ENCODE measurements at regions not wholly inside any gene's neighbourhood (a gene's known extent, or its start where the extent isn't known, plus 50 kb on each side); places are given as distances from the start of the nearest gene placed in this dataset.

DNA sequence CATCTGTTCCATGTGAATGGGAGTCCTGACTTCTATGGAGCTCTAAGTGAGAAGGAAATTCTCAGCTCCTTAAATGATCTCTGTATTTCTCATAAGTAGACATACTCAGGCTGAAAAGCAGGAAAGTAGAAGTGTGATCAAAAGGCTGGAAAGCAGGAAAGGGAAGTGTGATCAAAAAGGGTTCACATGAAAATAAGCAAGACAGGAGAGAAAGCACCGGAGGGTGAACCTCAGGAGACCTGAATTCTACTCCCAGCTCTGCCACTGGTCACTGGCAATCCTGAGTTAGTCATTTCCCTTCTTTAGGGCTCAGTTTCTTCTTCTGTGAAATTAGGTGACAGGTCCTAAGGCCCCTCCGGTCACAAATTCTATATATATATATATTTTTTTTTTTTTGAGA, 55.5 kb upstream of the TRERF1 start:
- POLR2A ChIA-PET, result interaction anchor here (0.6 to 3.7 kb wide), 12 partner anchors 13 to 270 kb away, joined by 3 to 32 read pairs (median 6); partner anchors contain the start of gene TRERF1
- peak overlapping the region; percentile 46; the same call in 1 of the 2 replicates for H3K9ac ChIP-seq (ENCODE audit: control insufficient read depth, insufficient read depth, low read length)
- TF ChIP-seq ZNF384 (IDR thresholded peaks at IDR 0.05; ENCODE audit: borderline replicate concordance, low read depth, low read length) (peak; percentile 36; the same call in 1 of the 2 replicates), YBX1 (IDR thresholded peaks at IDR 0.05) (0 out of 2 replicates have a peak, but pooled peaks have one; percentile 59), NFIC (IDR thresholded peaks at IDR 0.05; ENCODE audit: low read depth, low read length) (peak; percentile 63), SUPT20H (IDR thresholded peaks at IDR 0.05; ENCODE audit: borderline replicate concordance, control insufficient read depth, low read depth, low read length) (no peak), IKZF2 (IDR thresholded peaks at IDR 0.05) (peak; percentile 86 to 88), HDAC6 (IDR thresholded peaks at IDR 0.05; ENCODE audit: unreplicated experiment) (no peak), RUNX3 (IDR thresholded peaks at IDR 0.05; ENCODE audit: low read length) (peak; percentile 57; the same call in 1 of the 2 replicates), CBX5 (IDR thresholded peaks at IDR 0.05; ENCODE audit: low read depth) (no peak), BHLHE40 (IDR thresholded peaks at IDR 0.05; ENCODE audit: borderline replicate concordance in 1 of 2, low read depth in 2 of 2, low read length in 1 of 2) (peak in 1 of 2 experiments; percentile 45; a peak in 2 of 4 replicates), MEF2B (IDR thresholded peaks at IDR 0.05; ENCODE audit: partially characterized antibody, poor library complexity, severe bottlenecking) (peak; percentile 99), EED (IDR thresholded peaks at IDR 0.05; ENCODE audit: low read depth) (peak; percentile 90), FOXM1 (IDR thresholded peaks at IDR 0.05; ENCODE audit: low read depth, low read length) (peak; percentile 59; the same call in 1 of the 2 replicates), BCL11A (IDR thresholded peaks at IDR 0.05; ENCODE audit: low read depth, low read length) (no peak), GATAD2B (conservative IDR thresholded peaks at IDR 0.05; ENCODE audit: low read depth) (peak; percentile 95), RBBP5 (conservative IDR thresholded peaks at IDR 0.05) (no peak), SPI1 (IDR thresholded peaks at IDR 0.05; ENCODE audit: borderline replicate concordance, insufficient read depth, low read depth, low read length) (peak; percentile 85)
- TF ChIP-seq, protein P1, sequence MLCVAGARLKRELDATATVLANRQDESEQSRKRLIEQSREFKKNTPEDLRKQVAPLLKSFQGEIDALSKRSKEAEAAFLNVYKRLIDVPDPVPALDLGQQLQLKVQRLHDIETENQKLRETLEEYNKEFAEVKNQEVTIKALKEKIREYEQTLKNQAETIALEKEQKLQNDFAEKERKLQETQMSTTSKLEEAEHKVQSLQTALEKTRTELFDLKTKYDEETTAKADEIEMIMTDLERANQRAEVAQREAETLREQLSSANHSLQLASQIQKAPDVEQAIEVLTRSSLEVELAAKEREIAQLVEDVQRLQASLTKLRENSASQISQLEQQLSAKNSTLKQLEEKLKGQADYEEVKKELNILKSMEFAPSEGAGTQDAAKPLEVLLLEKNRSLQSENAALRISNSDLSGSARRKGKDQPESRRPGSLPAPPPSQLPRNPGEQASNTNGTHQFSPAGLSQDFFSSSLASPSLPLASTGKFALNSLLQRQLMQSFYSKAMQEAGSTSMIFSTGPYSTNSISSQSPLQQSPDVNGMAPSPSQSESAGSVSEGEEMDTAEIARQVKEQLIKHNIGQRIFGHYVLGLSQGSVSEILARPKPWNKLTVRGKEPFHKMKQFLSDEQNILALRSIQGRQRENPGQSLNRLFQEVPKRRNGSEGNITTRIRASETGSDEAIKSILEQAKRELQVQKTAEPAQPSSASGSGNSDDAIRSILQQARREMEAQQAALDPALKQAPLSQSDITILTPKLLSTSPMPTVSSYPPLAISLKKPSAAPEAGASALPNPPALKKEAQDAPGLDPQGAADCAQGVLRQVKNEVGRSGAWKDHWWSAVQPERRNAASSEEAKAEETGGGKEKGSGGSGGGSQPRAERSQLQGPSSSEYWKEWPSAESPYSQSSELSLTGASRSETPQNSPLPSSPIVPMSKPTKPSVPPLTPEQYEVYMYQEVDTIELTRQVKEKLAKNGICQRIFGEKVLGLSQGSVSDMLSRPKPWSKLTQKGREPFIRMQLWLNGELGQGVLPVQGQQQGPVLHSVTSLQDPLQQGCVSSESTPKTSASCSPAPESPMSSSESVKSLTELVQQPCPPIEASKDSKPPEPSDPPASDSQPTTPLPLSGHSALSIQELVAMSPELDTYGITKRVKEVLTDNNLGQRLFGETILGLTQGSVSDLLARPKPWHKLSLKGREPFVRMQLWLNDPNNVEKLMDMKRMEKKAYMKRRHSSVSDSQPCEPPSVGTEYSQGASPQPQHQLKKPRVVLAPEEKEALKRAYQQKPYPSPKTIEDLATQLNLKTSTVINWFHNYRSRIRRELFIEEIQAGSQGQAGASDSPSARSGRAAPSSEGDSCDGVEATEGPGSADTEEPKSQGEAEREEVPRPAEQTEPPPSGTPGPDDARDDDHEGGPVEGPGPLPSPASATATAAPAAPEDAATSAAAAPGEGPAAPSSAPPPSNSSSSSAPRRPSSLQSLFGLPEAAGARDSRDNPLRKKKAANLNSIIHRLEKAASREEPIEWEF (IDR thresholded peaks at IDR 0.05; ENCODE audit: insufficient replicate concordance, low read depth, low read length), result peak; percentile 95
- TF ChIP-seq, protein P2, sequence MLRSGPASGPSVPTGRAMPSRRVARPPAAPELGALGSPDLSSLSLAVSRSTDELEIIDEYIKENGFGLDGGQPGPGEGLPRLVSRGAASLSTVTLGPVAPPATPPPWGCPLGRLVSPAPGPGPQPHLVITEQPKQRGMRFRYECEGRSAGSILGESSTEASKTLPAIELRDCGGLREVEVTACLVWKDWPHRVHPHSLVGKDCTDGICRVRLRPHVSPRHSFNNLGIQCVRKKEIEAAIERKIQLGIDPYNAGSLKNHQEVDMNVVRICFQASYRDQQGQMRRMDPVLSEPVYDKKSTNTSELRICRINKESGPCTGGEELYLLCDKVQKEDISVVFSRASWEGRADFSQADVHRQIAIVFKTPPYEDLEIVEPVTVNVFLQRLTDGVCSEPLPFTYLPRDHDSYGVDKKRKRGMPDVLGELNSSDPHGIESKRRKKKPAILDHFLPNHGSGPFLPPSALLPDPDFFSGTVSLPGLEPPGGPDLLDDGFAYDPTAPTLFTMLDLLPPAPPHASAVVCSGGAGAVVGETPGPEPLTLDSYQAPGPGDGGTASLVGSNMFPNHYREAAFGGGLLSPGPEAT (IDR thresholded peaks at IDR 0.05; ENCODE audit: low read depth), result peak; percentile 67

More for the DNA sequence above, 55.5 kb upstream of the TRERF1 start:
- peak; percentile 87 for FAIRE-seq
- H3K27ac ChIP-seq (ENCODE audit: control insufficient read depth, insufficient read depth), result peak overlapping the region; percentile 84
- peak overlapping the region; percentile 40; the same call in 1 of the 2 replicates for H3K4me3 ChIP-seq
- H3K9me3 ChIP-seq (replicated peaks; ENCODE audit: control insufficient read depth, insufficient read depth, low read length), result no peaks in the 10 kb centered on the region; the same call in 2 of the 3 replicates
- intact Hi-C loops (cut with micrococcal nuclease; ENCODE audit: unreplicated experiment) (loop anchor here (2.0 to 5.0 kb wide), 5 partner anchors 14 to 282 kb away; no protein-coding TSS in a partner anchor), in situ Hi-C loops (cut with MboI) (no loop called here)
- ChIA-PET SMC1A (ENCODE audit: uncharacterized antibody, unreplicated experiment) (interaction anchor here (0.9 to 5.2 kb wide), 24 partner anchors 10 to 283 kb away, joined by 3 to 48 read pairs (median 4); partner anchors contain the start of genes TRERF1 and UBR2), CTCF (interaction anchor here (0.6 to 4.4 kb wide), 16 partner anchors 9 to 371 kb away, joined by 3 to 33 read pairs (median 4); partner anchors contain the start of gene UBR2), RAD21 (ENCODE audit: unreplicated experiment) (interaction anchor here (0.8 to 5.0 kb wide), 22 partner anchors 13 to 372 kb away, joined by 3 to 55 read pairs (median 4); partner anchors contain the start of genes RPL7L1, TRERF1 and UBR2)
- H3K79me2 ChIP-seq (ENCODE audit: control insufficient read depth, insufficient read depth, low read length), result no peaks in the 10 kb centered on the region
- 0% methylated on average over 2 of the region's 2 CpGs for WGBS (ENCODE audit: insufficient coverage, insufficient replicate concordance, low lambda C conversion rate, missing lambda C conversion rate)
- BruUV-seq (replicated peaks), result no TSS peak
- peak overlapping the region; percentile 38 for H3K4me2 ChIP-seq (ENCODE audit: control insufficient read depth, insufficient read depth)
- peak; percentile 92 for DNase-seq (ENCODE audit: low read depth, low spot score)
- no peaks in the 10 kb centered on the region for H3K36me3 ChIP-seq (ENCODE audit: control insufficient read depth in 2 of 2, insufficient read depth in 2 of 2, low read length in 1 of 2)
- no peaks in the 10 kb centered on the region for H3K27me3 ChIP-seq (replicated peaks in 1 of 2; ENCODE audit: control insufficient read depth in 2 of 2, insufficient read depth in 2 of 2, low read length in 1 of 2)
- peak; percentile 51 for ATAC-seq
- H2AFZ ChIP-seq (ENCODE audit: control insufficient read depth, low read depth, low read length), result peak overlapping the region; percentile 54
- H3K4me1 ChIP-seq (ENCODE audit: control insufficient read depth, insufficient read depth, low read length), result peaks cover 53% of the 10 kb centered on the region
- H4K20me1 ChIP-seq (ENCODE audit: control insufficient read depth, insufficient read depth), result no peaks in the 10 kb centered on the region

Data from GM12878 (cell line).